Mesenchymal stem cell (in vitro differentiated cells and primary cell): ENCODE measurements at regions not wholly inside any gene's neighbourhood (a gene's known extent, or its start where the extent isn't known, plus 50 kb on each side); places are given as distances from the start of the nearest gene placed in this dataset.

Experiments used
- DNase-seq: peaks from one replicate; pipeline ENCODE4 v3.0.0-alpha.2; 2013
- H2AFZ ChIP-seq: one replicate; pipeline ENCODE4 v1.6.1; 2013; ENCODE audit warnings: low read depth, mild to moderate bottlenecking, control low read depth, inconsistent platforms, low read length, moderate library complexity
- H2AK5ac ChIP-seq: 2 replicates; pipeline ENCODE4 v1.6.1; 2013; ENCODE audit warnings: low read length, moderate library complexity, mild to moderate bottlenecking, inconsistent platforms; ENCODE audit not compliant: severe bottlenecking
- H2BK120ac ChIP-seq: one replicate; pipeline ENCODE4 v1.6.1; 2013; ENCODE audit warnings: low read depth, mild to moderate bottlenecking, inconsistent platforms, low read length, moderate library complexity
- H2BK12ac ChIP-seq, 2 experiments: one replicate each; pipeline ENCODE4 v1.6.1; 2013; ENCODE audit warnings: inconsistent platforms in 2 of 2, low read length in 2 of 2, mild to moderate bottlenecking in 2 of 2, moderate library complexity in 2 of 2, control low read depth in 1 of 2
- H2BK15ac ChIP-seq: one replicate; pipeline ENCODE4 v1.6.1; 2013; ENCODE audit warnings: mild to moderate bottlenecking, low read depth, inconsistent platforms; ENCODE audit not compliant: poor library complexity, severe bottlenecking
- H2BK5ac ChIP-seq: 2 replicates; pipeline ENCODE4 v1.6.1; 2013; ENCODE audit warnings: low read depth, mild to moderate bottlenecking, low read length, control low read depth, inconsistent platforms; ENCODE audit not compliant: poor library complexity, severe bottlenecking
- H3K14ac ChIP-seq, 2 experiments: one replicate each; pipeline ENCODE4 v1.6.1; 2013; ENCODE audit warnings: inconsistent platforms in 2 of 2, low read length in 2 of 2, control low read depth in 1 of 2, mild to moderate bottlenecking in 1 of 2, moderate library complexity in 1 of 2
- H3K18ac ChIP-seq, 2 experiments: one replicate each; pipeline ENCODE4 v1.6.1; 2013; ENCODE audit warnings: inconsistent platforms in 2 of 2, low read length in 2 of 2, control low read depth in 1 of 2, low read depth in 1 of 2, mild to moderate bottlenecking in 1 of 2
- H3K23ac ChIP-seq, 2 experiments: one replicate each; pipeline ENCODE4 v1.6.1; 2013; ENCODE audit warnings: inconsistent platforms in 2 of 2, low read length in 2 of 2, mild to moderate bottlenecking in 2 of 2, moderate library complexity in 2 of 2, control low read depth in 1 of 2
- H3K27ac ChIP-seq: 2 replicates; pipeline ENCODE4 v1.5.1; 2013; ENCODE audit warnings: mild to moderate bottlenecking, moderate library complexity, low read length, control low read depth, inconsistent platforms; ENCODE audit not compliant: poor library complexity, severe bottlenecking
- H3K27me3 ChIP-seq, 2 experiments: 2 replicates each; pipeline versions ENCODE4 v1.6.1 to v1.7.0; 2013; ENCODE audit warnings: low read length in 2 of 2, mild to moderate bottlenecking in 2 of 2, moderate library complexity in 2 of 2, control low read depth in 1 of 2, inconsistent platforms in 1 of 2; ENCODE audit not compliant: control insufficient read depth in 1 of 2, insufficient read depth in 1 of 2
- H3K36me3 ChIP-seq, 2 experiments: 2 replicates each; pipeline versions ENCODE4 v1.6.1 to v1.7.0; 2013; ENCODE audit warnings: low read length in 2 of 2, control low read depth in 1 of 2, inconsistent platforms in 1 of 2, low read depth in 1 of 2, mild to moderate bottlenecking in 1 of 2; ENCODE audit not compliant: insufficient read depth in 2 of 2, control insufficient read depth in 1 of 2
- H3K4ac ChIP-seq, 2 experiments: one replicate each; pipeline ENCODE4 v1.6.1; 2013; ENCODE audit warnings: inconsistent platforms in 2 of 2, low read length in 2 of 2, mild to moderate bottlenecking in 2 of 2, moderate library complexity in 2 of 2, control low read depth in 1 of 2, low read depth in 1 of 2
- H3K4me1 ChIP-seq: 2 replicates; pipeline ENCODE4 v1.6.1; 2013; ENCODE audit warnings: low read depth, low read length, control low read depth; ENCODE audit not compliant: control insufficient read depth, insufficient read depth
- H3K4me2 ChIP-seq: 2 replicates; pipeline ENCODE4 v1.6.1; 2013; ENCODE audit warnings: low read length, mild to moderate bottlenecking, inconsistent platforms; ENCODE audit not compliant: poor library complexity, severe bottlenecking
- H3K4me3 ChIP-seq, 2 experiments: 2 replicates each; pipeline versions ENCODE4 v1.5.1 to v1.7.0; 2013; ENCODE audit warnings: low read length in 2 of 2, mild to moderate bottlenecking in 2 of 2, control low read depth in 1 of 2, low read depth in 1 of 2; ENCODE audit not compliant: insufficient read depth in 1 of 2
- H3K79me1 ChIP-seq: replicated peaks from 2 replicates; pipeline ENCODE4 v1.6.1; 2013; ENCODE audit warnings: mild to moderate bottlenecking, control low read depth, low read length, inconsistent platforms; ENCODE audit not compliant: poor library complexity, severe bottlenecking
- H3K9ac ChIP-seq: 2 replicates; pipeline ENCODE4 v1.7.0; 2013; ENCODE audit warnings: mild to moderate bottlenecking, low read length, moderate library complexity
- H3K9me3 ChIP-seq: 2 replicates; pipeline ENCODE4 v1.7.0; 2013; ENCODE audit warnings: mild to moderate bottlenecking, low read length; ENCODE audit not compliant: control insufficient read depth
- H4K8ac ChIP-seq: one replicate; pipeline ENCODE4 v1.6.1; 2013; ENCODE audit warnings: inconsistent platforms, mild to moderate bottlenecking, low read length, moderate library complexity
- H4K91ac ChIP-seq: one replicate; pipeline ENCODE4 v1.6.1; 2013; ENCODE audit warnings: mild to moderate bottlenecking, low read length, inconsistent platforms
- WGBS: methylation state at CpG from one replicate; pipeline ENCODE4 v1.1.7; 2013; ENCODE audit warnings: mixed read lengths; 5-methylcytosine and 5-hydroxymethylcytosine counted together

- Histone ChIP-seq H3K27me3 (no peaks in the 10 kb centered on the region), H3K36me3 (no peaks in the 10 kb centered on the region), H3K18ac (no peak overlapping the region), H4K8ac (no peak overlapping the region), H3K27ac (no peak overlapping the region), H3K9ac (no peak overlapping the region), H2BK12ac (no peak overlapping the region), H3K79me1 (no peaks in the 10 kb centered on the region), H3K9me3 (no peaks in the 10 kb centered on the region), H3K23ac (no peak overlapping the region), H3K4me2 (no peak overlapping the region), H2AFZ (no peak overlapping the region), H3K14ac (no peak overlapping the region), H2BK15ac (no peak overlapping the region), H3K4me1 (no peaks in the 10 kb centered on the region), H2AK5ac (no peak overlapping the region), H2BK120ac (no peak overlapping the region), H3K4me3 (no peak overlapping the region), H2BK5ac (no peak overlapping the region), H3K4ac (no peak overlapping the region), H4K91ac (no peak overlapping the region)
- no peak for DNase-seq
Observed at GRCh38 chr3:103937094-103937493, 1429.6 kb upstream of the ALCAM start.

DNA sequence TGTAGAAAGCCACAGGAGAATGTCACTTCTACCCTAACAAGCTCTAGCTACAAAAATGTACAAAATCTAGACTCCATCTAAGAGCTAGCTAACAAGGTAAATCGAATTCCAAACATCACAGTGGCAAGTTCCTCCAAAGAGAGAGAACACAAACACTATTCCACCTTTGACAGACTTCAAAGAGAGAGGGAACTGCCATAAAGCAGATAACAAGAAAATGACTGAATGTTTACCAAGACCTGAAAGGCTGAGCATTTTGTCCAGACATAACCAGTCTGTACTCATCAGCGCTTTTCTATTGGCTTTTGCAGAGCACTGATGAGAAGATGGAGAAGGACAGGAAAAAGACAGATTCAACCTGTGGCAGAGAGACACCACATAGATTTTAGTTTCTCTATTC is 1419.6 kb upstream of the ALCAM start:
- DNase-seq: no peak
- no peak overlapping the region for H4K8ac ChIP-seq
- H3K27me3 ChIP-seq: no peaks in the 10 kb centered on the region
- no peaks in the 10 kb centered on the region for H3K79me1 ChIP-seq
- no peak overlapping the region for H3K14ac ChIP-seq
- no peak overlapping the region for H2BK15ac ChIP-seq
- H2BK120ac ChIP-seq: no peak overlapping the region
- H3K4ac ChIP-seq: no peak overlapping the region
- H3K9ac ChIP-seq: no peak overlapping the region
- H3K4me2 ChIP-seq: no peak overlapping the region
- H2AFZ ChIP-seq: no peak overlapping the region
- no peak overlapping the region for H2AK5ac ChIP-seq
- H2BK12ac ChIP-seq: no peak overlapping the region
- no peak overlapping the region for H3K4me3 ChIP-seq
- no peaks in the 10 kb centered on the region for H3K9me3 ChIP-seq
- no peak overlapping the region for H4K91ac ChIP-seq
- H3K18ac ChIP-seq: no peak overlapping the region
- no peak overlapping the region for H3K27ac ChIP-seq
- H3K36me3 ChIP-seq: no peaks in the 10 kb centered on the region
- H3K4me1 ChIP-seq: no peaks in the 10 kb centered on the region
- H3K23ac ChIP-seq: no peak overlapping the region
- no peak overlapping the region for H2BK5ac ChIP-seq
- WGBS: 67% methylated on average over 2 of the region's 2 CpGs

GRCh38 chr3:103949693-103950092 is 1417.0 kb upstream of the ALCAM start:
- H3K14ac ChIP-seq: no peak overlapping the region
- no peak overlapping the region for H3K4me2 ChIP-seq
- H2BK120ac ChIP-seq: no peak overlapping the region
- H3K4me1 ChIP-seq: no peaks in the 10 kb centered on the region
- H3K23ac ChIP-seq: no peak overlapping the region
- no peaks in the 10 kb centered on the region for H3K36me3 ChIP-seq
- H2AK5ac ChIP-seq: no peak overlapping the region
- no peak overlapping the region for H3K9ac ChIP-seq
- H4K91ac ChIP-seq: no peak overlapping the region
- no peak overlapping the region for H2BK5ac ChIP-seq
- DNase-seq: no peak
- H2BK15ac ChIP-seq: no peak overlapping the region
- no CpG with 5 or more reads among the region's 1 CpG for WGBS
- H3K79me1 ChIP-seq: no peaks in the 10 kb centered on the region
- no peak overlapping the region for H4K8ac ChIP-seq
- H3K18ac ChIP-seq: no peak overlapping the region
- no peaks in the 10 kb centered on the region for H3K9me3 ChIP-seq
- H3K4me3 ChIP-seq: no peak overlapping the region
- H3K27me3 ChIP-seq: no peaks in the 10 kb centered on the region
- H2BK12ac ChIP-seq: no peak overlapping the region
- no peak overlapping the region for H2AFZ ChIP-seq
- H3K27ac ChIP-seq: no peak overlapping the region
- H3K4ac ChIP-seq: no peak overlapping the region

GRCh38 chr3:103950676-103951075 is 1416.0 kb upstream of the ALCAM start:
- H3K4ac ChIP-seq: no peak overlapping the region
- no CpG with 5 or more reads among the region's 3 CpGs for WGBS
- no peak overlapping the region for H2BK5ac ChIP-seq
- no peak overlapping the region for H3K9ac ChIP-seq
- H2BK12ac ChIP-seq: no peak overlapping the region
- H3K18ac ChIP-seq: no peak overlapping the region
- no peaks in the 10 kb centered on the region for H3K36me3 ChIP-seq
- H3K4me2 ChIP-seq: no peak overlapping the region
- no peaks in the 10 kb centered on the region for H3K27me3 ChIP-seq
- no peak overlapping the region for H3K4me3 ChIP-seq
- H2BK15ac ChIP-seq: no peak overlapping the region
- H3K79me1 ChIP-seq: no peaks in the 10 kb centered on the region
- DNase-seq: no peak
- no peak overlapping the region for H3K23ac ChIP-seq
- no peak overlapping the region for H4K8ac ChIP-seq
- H2BK120ac ChIP-seq: no peak overlapping the region
- no peaks in the 10 kb centered on the region for H3K4me1 ChIP-seq
- H3K14ac ChIP-seq: no peak overlapping the region
- H3K9me3 ChIP-seq: no peaks in the 10 kb centered on the region
- H3K27ac ChIP-seq: no peak overlapping the region
- no peak overlapping the region for H2AK5ac ChIP-seq
- H2AFZ ChIP-seq: no peak overlapping the region
- no peak overlapping the region for H4K91ac ChIP-seq
